OCI-LY3 (cell line): ENCODE measurements at regions not wholly inside any gene's neighbourhood (a gene's known extent, or its start where the extent isn't known, plus 50 kb on each side); places are given as distances from the start of the nearest gene placed in this dataset.

Experiments used
- H2AFZ ChIP-seq: fragments of 200-600, 300-600 bp; shearing (Covaris generic); 2 replicates; pipeline ENCODE4 v1.6.0; 2014; ENCODE audit warnings: antibody characterized with exemption, low read depth, low read length
- H3K27ac ChIP-seq: fragments of 200-600, 300-600 bp; sonication (generic); 2 replicates; pipeline ENCODE4 v1.5.1; 2014; ENCODE audit warnings: mild to moderate bottlenecking, low read length, moderate library complexity, mixed read lengths
- H3K27me3 ChIP-seq: fragments of 200-600, 300-600 bp; sonication (generic); 2 replicates; pipeline ENCODE4 v1.6.1; 2014; ENCODE audit warnings: low read depth, low read length, mixed read lengths
- H3K36me3 ChIP-seq: fragments of 200-600, 300-600 bp; sonication (generic); replicated peaks from 2 replicates; pipeline ENCODE3; 2014; ENCODE audit warnings: low read depth, low read length, mixed read lengths
- H3K4me1 ChIP-seq: fragments of 300-600, 200-600 bp; sonication (generic); 2 replicates; pipeline ENCODE4 v1.6.1; 2014; ENCODE audit warnings: low read length, mixed read lengths
- H3K4me2 ChIP-seq: fragments of 200-600, 300-600 bp; sonication (generic); 2 replicates; pipeline ENCODE4 v1.6.1; 2014; ENCODE audit warnings: low read length, mixed read lengths
- H3K4me3 ChIP-seq: fragments of 300-600, 200-600 bp; sonication (generic); 2 replicates; pipeline ENCODE4 v1.5.1; 2014; ENCODE audit warnings: antibody characterized with exemption, mild to moderate bottlenecking, low read length, moderate library complexity
- H3K79me2 ChIP-seq: fragments of 300-600, 200-600 bp; shearing (Covaris generic); 2 replicates; pipeline ENCODE4 v1.6.1; 2014; ENCODE audit warnings: mild to moderate bottlenecking, low read length, mixed read lengths
- H3K9ac ChIP-seq: fragments of 300-600, 200-600 bp; shearing (Covaris generic); 2 replicates; pipeline ENCODE4 v1.6.0; 2014; ENCODE audit warnings: mild to moderate bottlenecking, low read length, moderate library complexity
- H3K9me3 ChIP-seq: fragments of 200-600, 300-600 bp; shearing (Covaris generic); 2 replicates; pipeline ENCODE4 v1.6.1; 2014; ENCODE audit warnings: low read length, mixed read lengths; ENCODE audit not compliant: insufficient read depth
- H4K20me1 ChIP-seq: fragments of 200-600, 300-600 bp; sonication (generic); 2 replicates; pipeline ENCODE4 v1.6.1; 2016; ENCODE audit warnings: low read length, mixed read lengths; ENCODE audit not compliant: insufficient read depth
- CTCF ChIP-seq: fragments of 200-600, 300-600 bp; sonication (generic); IDR thresholded peaks from 2 replicates; pipeline ENCODE4 v1.5.1; 2014; ENCODE audit warnings: antibody characterized with exemption, low read length, low read depth
- EZH2phosphoT487 ChIP-seq: fragments of 200-600 bp; shearing (Covaris generic); IDR thresholded peaks from 2 replicates; pipeline ENCODE4 v1.6.1; 2018; ENCODE audit warnings: antibody characterized with exemption, mixed run types, low read depth

GRCh38 chr12:43063650-43064049 lies 474.1 kb upstream of the PRICKLE1 start:
- Histone ChIP-seq H4K20me1 (no peaks in the 10 kb centered on the region), H3K4me3 (no peak overlapping the region), H3K79me2 (no peaks in the 10 kb centered on the region), H3K9me3 (0 out of 2 replicates have a peak, but pooled peaks cover 7% of the 10 kb centered on the region), H3K4me1 (peaks cover 4% of the 10 kb centered on the region; the same call in 1 of the 2 replicates), H3K36me3 (peaks cover 5% of the 10 kb centered on the region), H3K4me2 (no peak overlapping the region), H3K27me3 (no peaks in the 10 kb centered on the region), H3K27ac (no peak overlapping the region), H2AFZ (no peak overlapping the region), H3K9ac (no peak overlapping the region)
- TF ChIP-seq EZH2phosphoT487, result no peak
- no peak for TF ChIP-seq CTCF

GRCh38 chr12:43062201-43062895 lies 472.8 kb upstream of the PRICKLE1 start:
- no peak overlapping the region for H3K27ac ChIP-seq
- no peak overlapping the region for H3K4me2 ChIP-seq
- no peak overlapping the region for H3K4me3 ChIP-seq
- TF ChIP-seq EZH2phosphoT487 (no peak), CTCF (no peak)
- H4K20me1 ChIP-seq, result no peaks in the 10 kb centered on the region
- H3K4me1 ChIP-seq, result peaks cover 4% of the 10 kb centered on the region; the same call in 1 of the 2 replicates
- no peak overlapping the region for H2AFZ ChIP-seq
- H3K79me2 ChIP-seq, result no peaks in the 10 kb centered on the region
- no peaks in the 10 kb centered on the region for H3K27me3 ChIP-seq
- no peaks in the 10 kb centered on the region for H3K36me3 ChIP-seq
- no peaks in the 10 kb centered on the region for H3K9me3 ChIP-seq
- H3K9ac ChIP-seq, result no peak overlapping the region

GRCh38 chr12:43060742-43061141 lies 471.2 kb upstream of the PRICKLE1 start:
- no peaks in the 10 kb centered on the region for H3K79me2 ChIP-seq
- H3K9me3 ChIP-seq, result no peaks in the 10 kb centered on the region
- no peak overlapping the region for H3K9ac ChIP-seq
- H3K4me3 ChIP-seq, result no peak overlapping the region
- no peak overlapping the region for H3K27ac ChIP-seq
- no peaks in the 10 kb centered on the region for H4K20me1 ChIP-seq
- no peaks in the 10 kb centered on the region for H3K36me3 ChIP-seq
- H3K27me3 ChIP-seq, result no peaks in the 10 kb centered on the region
- no peak overlapping the region for H2AFZ ChIP-seq
- H3K4me1 ChIP-seq, result peaks cover 4% of the 10 kb centered on the region; the same call in 1 of the 2 replicates
- no peak overlapping the region for H3K4me2 ChIP-seq
- TF ChIP-seq EZH2phosphoT487 (no peak), CTCF (no peak)

- Histone ChIP-seq H3K9me3 (no peaks in the 10 kb centered on the region), H3K27ac (no peak overlapping the region), H3K4me2 (no peak overlapping the region), H2AFZ (no peak overlapping the region), H3K79me2 (no peaks in the 10 kb centered on the region), H3K36me3 (no peaks in the 10 kb centered on the region), H3K4me1 (peaks cover 4% of the 10 kb centered on the region; the same call in 1 of the 2 replicates), H3K27me3 (no peaks in the 10 kb centered on the region), H4K20me1 (no peaks in the 10 kb centered on the region), H3K4me3 (no peak overlapping the region), H3K9ac (no peak overlapping the region)
- TF ChIP-seq EZH2phosphoT487, result no peak
- TF ChIP-seq CTCF, result no peak
These were observed 469.1 kb upstream of the PRICKLE1 start for GRCh38 chr12:43058616-43059015.
